Loucy (cell line): ENCODE measurements at regions not wholly inside any gene's neighbourhood (a gene's known extent, or its start where the extent isn't known, plus 50 kb on each side); places are given as distances from the start of the nearest gene placed in this dataset.

Source experiments
- EZH2phosphoT487 ChIP-seq: fragments of 200-600 bp; IDR thresholded peaks from 2 replicates; pipeline ENCODE4 v1.6.1; 2018; ENCODE audit warnings: antibody characterized with exemption, mild to moderate bottlenecking, moderate library complexity, borderline replicate concordance
- TF ChIP-seq, protein P1 (sequence below): fragments of 200-600 bp; sonication (generic); conservative IDR thresholded peaks from 2 replicates; pipeline ENCODE4 v1.5.1; 2014; ENCODE audit warnings: mild to moderate bottlenecking, antibody characterized with exemption, low read length

DNA sequence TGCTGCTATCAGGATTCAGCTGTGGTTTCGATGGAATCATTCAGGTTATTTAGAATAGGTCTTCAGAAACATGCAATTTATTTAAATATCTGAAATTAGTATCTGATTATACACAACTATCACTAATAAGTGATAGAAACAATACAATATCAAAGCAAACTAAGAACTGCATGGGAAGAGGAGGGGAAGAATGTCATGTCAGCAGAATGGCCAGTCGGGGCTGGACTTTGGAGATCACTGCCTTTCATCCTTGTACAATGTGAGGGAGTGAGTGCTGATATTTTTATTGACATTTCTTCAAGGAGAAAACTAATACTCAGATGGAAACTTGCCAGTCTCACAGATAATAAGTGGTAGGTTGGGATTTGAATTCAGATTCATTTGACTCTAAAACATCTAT, 224.0 kb upstream of the LINC00305 start:
- TF ChIP-seq, protein P1, sequence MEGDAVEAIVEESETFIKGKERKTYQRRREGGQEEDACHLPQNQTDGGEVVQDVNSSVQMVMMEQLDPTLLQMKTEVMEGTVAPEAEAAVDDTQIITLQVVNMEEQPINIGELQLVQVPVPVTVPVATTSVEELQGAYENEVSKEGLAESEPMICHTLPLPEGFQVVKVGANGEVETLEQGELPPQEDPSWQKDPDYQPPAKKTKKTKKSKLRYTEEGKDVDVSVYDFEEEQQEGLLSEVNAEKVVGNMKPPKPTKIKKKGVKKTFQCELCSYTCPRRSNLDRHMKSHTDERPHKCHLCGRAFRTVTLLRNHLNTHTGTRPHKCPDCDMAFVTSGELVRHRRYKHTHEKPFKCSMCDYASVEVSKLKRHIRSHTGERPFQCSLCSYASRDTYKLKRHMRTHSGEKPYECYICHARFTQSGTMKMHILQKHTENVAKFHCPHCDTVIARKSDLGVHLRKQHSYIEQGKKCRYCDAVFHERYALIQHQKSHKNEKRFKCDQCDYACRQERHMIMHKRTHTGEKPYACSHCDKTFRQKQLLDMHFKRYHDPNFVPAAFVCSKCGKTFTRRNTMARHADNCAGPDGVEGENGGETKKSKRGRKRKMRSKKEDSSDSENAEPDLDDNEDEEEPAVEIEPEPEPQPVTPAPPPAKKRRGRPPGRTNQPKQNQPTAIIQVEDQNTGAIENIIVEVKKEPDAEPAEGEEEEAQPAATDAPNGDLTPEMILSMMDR, result no peak
- TF ChIP-seq EZH2phosphoT487, result no peak
